Erythroblast (primary cell): ENCODE measurements at regions not wholly inside any gene's neighbourhood (a gene's known extent, or its start where the extent isn't known, plus 50 kb on each side); places are given as distances from the start of the nearest gene placed in this dataset.

Experiments
- GATA1 ChIP-seq: IDR thresholded peaks from 2 replicates; pipeline ENCODE4 v1.6.1; 2011; ENCODE audit warnings: low read depth, mild to moderate bottlenecking, control low read depth, low read length, moderate library complexity
- POLR2A ChIP-seq: IDR thresholded peaks from 2 replicates; pipeline ENCODE4 v1.6.1; 2011; ENCODE audit warnings: mild to moderate bottlenecking, low read length

DNA sequence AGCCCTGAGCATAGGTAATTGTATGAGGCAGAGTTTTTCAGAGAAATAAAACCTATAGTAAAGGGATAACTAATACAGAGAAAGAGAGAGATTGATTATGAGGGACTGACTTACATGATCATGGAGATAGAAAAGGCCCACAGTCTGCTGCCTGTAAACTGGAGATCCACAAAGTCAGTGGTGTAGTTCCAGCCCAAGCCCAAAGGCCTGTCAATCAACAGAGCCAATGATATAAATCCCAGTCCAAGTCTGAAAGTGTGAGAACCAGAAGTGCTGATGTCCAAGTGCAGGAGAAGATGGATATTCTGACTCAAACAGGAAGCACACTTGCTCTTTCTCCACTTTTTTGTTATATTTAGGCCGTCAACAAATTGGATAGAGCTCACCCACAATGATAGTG lies 340.1 kb upstream of the RGS18 start:
- TF ChIP-seq POLR2A (no peak), GATA1 (no peak)
